IPS-18c (cell line): ENCODE measurements at regions not wholly inside any gene's neighbourhood (a gene's known extent, or its start where the extent isn't known, plus 50 kb on each side); places are given as distances from the start of the nearest gene placed in this dataset.
"Not testable (repeated sequence)": the region's sequence is repeated elsewhere in the genome, so short reads cannot be mapped to it uniquely, and the experiment has no call there.

ENCODE experiments used
- H3K4me3 ChIP-seq: 2 replicates; pipeline ENCODE4 v1.7.0; 2013; ENCODE audit warnings: low read depth, mild to moderate bottlenecking, low read length, moderate library complexity; ENCODE audit not compliant: insufficient read depth
- H3K9me3 ChIP-seq: one replicate; pipeline ENCODE4 v1.6.1; 2013; ENCODE audit warnings: mild to moderate bottlenecking, low read length, moderate library complexity; ENCODE audit not compliant: control insufficient read depth, insufficient read depth

DNA sequence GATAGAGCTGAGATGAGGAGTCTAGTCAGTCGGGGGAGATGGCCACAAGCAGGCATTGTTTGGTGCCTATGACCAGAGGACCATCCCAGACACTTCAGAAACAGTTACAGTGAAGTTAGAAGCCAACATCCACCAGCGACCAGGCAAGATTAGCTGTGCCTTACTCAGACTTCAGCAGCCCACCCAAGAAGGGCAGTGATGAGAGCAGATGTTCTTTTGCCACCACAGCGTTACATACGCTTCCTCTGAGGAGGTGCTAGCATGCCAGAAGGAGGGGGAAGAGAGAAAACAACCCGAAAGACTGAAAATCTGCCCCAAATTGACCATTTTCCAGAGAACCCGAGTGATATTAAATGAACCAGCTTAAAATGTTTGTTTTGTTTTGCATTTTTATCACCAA is 186.8 kb downstream of the PRL start:
- H3K4me3 ChIP-seq = no peak overlapping the region
- no peaks in the 10 kb centered on the region for H3K9me3 ChIP-seq

DNA sequence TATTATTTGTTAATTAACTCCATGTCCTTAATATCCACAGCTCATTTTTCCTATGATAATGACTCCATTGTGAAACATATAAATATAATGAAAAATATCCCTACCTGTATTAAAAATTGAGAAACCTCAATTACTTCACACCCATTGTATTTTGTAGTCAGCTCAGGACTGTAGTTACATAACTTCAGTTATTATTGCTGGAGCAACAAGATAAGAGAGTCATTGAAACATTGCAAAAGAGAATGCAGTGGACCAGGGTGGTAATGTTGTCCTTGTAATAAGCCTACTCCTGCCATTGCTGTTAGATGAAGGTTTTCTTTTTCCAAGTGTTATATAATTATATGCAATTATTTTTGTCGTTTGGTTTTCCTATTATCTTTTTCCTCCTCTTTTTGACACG is 184.4 kb downstream of the PRL start:
- H3K4me3 ChIP-seq = no peak overlapping the region
- H3K9me3 ChIP-seq = no peaks in the 10 kb centered on the region

GRCh38 chr6:22113026-22113766 is 183.6 kb downstream of the PRL start:
- no peaks in the 10 kb centered on the region for H3K9me3 ChIP-seq
- H3K4me3 ChIP-seq = no peak overlapping the region

- H3K4me3 ChIP-seq = no peak overlapping the region
- no peaks in the 10 kb centered on the region for H3K9me3 ChIP-seq
Observed at GRCh38 chr6:22115559-22115958, 181.3 kb downstream of the PRL start.

- H3K4me3 ChIP-seq = no peak overlapping the region
- H3K9me3 ChIP-seq = no peaks in the 10 kb centered on the region
Observed at GRCh38 chr6:22117631-22118030, 179.2 kb downstream of the PRL start.

DNA sequence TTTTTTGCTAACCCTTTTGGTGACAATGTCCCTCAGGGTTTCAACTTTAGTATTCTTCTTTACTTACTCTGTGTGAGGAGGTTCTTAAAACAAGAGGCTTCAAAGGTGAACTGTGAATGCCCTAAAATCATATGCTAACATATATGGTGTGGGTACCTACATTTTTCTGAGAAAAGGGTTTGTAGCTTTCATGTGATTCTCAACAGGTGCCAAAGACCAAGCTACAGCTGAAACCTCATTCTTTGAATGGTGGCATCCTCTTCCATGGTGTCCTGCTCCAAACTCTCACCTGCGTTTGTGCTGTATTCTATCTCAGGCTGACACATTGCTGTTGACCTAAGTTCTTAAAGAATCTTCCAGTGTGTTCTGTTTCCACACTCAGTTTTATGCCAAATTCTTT is 177.3 kb downstream of the PRL start:
- no peaks in the 10 kb centered on the region for H3K9me3 ChIP-seq
- no peak overlapping the region for H3K4me3 ChIP-seq

DNA sequence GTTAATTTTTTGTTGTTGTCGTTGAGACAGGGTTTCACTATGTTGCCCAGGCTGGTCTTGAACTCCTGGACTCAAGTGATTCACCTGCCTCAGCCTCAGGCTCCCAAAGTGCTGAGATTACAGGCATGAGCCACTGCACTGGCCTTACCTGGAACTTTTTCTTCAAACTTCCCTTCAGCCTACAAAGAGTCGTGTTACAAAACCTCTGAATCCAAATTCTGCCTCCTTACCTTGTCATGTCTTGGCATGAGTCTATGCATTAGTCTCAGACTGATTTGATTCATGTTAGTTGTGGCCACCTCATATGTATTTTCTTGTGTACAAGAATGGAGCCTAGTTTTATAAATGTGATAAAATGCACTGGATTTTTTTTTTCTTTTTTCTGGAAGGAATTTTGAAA is 172.1 kb downstream of the PRL start:
- H3K9me3 ChIP-seq = no peaks in the 10 kb centered on the region
- no peak overlapping the region for H3K4me3 ChIP-seq

DNA sequence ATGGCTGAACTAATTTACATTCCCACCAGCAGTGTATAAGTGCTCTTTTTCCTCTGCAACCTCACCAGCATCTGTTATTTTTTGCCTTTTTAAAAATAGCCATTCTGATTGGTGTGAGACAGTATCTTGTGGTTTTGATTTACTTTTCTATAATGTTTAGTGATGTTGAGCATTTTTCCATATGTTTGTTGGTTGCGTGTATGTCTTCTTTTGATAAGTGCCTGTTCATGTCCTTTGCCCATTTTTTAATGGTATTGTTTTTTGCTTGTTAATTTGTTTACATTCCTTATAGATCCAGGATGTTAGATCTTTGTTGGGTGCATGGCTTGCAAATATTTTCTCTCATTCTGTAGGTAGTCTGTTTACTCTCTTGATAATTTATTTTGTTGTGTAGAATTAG is 169.9 kb downstream of the PRL start:
- Histone ChIP-seq H3K9me3 (no peaks in the 10 kb centered on the region), H3K4me3 (no peak overlapping the region)

DNA sequence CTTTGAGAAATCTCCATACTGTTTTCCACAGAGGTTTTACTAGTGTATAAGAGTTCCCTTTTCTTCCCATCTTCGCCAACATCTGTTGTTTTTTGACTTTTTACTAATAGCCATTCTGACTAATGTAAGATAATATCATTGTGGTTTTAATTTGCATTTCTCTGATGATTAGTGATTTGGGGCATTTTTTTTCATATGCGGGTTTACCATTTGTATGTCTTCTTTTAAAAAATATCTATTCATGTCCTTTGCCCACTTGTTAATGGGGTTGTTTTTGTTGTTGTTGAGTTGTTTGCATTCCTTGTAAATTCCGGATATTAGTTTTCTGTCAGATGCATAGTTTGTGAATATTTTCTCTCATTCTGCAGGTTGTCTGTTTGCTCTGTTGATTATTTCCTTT is 167.1 kb downstream of the PRL start:
- Histone ChIP-seq H3K9me3 (no peaks in the 10 kb centered on the region), H3K4me3 (no peak overlapping the region)

GRCh38 chr6:22132656-22133055 is 164.2 kb downstream of the PRL start:
- Histone ChIP-seq H3K9me3 (no peaks in the 10 kb centered on the region), H3K4me3 (no peak overlapping the region)

DNA sequence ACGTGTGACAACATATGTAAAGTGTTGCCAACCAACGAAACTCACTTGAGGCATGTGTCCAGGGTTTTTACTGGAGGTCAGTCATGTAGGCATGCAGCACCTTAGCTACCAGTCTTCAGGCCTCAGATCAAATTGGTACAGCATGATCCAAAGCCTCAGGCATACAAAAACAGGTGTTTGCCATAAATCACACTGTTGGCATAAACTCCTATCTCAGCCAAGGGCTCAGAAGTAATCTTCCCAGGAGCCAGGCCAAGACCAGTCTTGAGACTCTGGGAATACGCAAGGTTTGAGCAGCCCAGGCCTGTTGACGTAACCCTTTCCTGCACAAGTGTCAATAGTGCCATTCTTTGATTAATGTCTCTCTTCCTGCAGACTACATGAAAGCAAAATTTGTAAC is 163.5 kb downstream of the PRL start:
- H3K9me3 ChIP-seq = no peaks in the 10 kb centered on the region
- no peak overlapping the region for H3K4me3 ChIP-seq

DNA sequence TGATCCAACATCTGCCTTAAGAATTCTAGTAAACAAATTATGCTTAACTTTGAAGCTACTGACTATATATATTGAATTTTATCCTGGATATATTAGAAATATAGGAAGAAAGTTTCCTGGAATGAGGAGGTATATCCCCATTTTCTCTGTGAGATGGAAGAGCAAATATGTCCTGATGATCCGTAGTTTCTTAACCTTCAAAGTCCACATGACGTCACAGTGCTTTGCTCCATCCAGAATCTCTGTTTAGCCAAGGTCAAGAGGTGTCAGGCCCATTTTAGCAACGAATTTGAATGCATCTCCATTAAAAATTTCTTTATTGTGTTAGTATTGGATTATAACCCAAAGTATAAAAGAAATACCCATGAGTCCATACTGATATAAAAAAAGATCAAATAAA is 162.5 kb downstream of the PRL start:
- Histone ChIP-seq H3K9me3 (no peaks in the 10 kb centered on the region), H3K4me3 (no peak overlapping the region)

DNA sequence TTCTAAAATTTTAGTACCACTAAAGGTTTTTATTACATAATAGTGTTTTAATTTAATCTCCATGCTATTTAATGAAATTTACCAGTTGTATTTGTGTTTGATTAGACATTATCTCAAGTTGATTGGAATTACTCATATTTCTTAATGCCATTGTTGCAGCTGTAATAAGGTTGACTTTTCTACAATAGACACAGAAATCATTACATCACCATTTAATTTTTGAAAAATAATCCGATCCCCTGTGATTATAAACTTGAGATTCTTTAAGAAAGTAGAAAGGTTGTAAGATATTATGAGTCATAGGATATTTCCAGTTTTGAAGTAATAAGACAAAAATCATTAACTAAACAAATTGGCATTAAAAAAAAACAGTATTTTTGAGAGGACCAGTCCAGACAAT is 161.4 kb downstream of the PRL start:
- no peaks in the 10 kb centered on the region for H3K9me3 ChIP-seq
- no peak overlapping the region for H3K4me3 ChIP-seq

DNA sequence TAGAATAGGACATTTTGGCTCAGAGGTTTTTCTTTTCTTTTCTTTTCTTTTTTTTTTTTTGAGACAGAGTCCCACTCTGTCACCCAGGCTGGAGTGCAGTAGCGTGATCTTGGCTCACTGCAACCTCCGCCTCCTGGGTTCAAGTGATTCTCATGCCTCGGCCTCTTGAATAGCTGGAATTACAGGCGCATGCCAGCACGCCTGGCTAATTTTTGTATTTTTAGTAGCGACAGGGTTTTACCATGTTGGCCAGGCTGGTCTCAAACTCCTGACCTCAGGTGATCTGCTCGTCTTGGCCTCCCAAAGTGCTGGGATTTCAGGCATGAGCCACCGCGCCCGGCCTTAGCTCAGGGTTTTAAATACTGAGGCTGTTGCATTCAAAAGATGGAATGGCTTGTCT is 156.1 kb downstream of the PRL start:
- not testable (repeated sequence) for H3K9me3 ChIP-seq, H3K4me3 ChIP-seq

DNA sequence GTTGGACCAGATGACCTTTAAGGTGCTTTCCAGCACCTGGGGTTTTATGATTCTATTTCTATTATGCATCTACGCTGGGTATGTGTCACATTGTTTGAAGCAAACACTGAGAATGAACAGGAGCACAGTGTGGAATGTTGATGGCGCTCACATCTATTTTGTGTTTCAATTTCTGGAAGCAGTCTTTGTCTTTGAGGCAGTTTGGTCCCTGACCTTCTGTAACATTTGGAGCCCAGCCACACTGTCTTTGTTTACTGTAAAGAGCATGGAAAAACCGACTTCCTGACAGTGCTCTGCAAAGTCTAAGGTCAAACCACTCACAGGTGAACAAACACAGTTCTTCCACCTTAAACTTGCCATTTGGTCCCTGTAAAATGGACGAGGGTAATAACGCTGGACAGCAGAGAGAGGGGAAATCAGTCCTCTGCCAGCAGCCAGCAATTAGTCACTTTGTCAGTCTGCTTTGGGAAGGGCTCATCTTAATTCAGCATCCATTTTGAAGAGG is 155.5 kb downstream of the PRL start:
- no peak overlapping the region for H3K4me3 ChIP-seq
- no peaks in the 10 kb centered on the region for H3K9me3 ChIP-seq

DNA sequence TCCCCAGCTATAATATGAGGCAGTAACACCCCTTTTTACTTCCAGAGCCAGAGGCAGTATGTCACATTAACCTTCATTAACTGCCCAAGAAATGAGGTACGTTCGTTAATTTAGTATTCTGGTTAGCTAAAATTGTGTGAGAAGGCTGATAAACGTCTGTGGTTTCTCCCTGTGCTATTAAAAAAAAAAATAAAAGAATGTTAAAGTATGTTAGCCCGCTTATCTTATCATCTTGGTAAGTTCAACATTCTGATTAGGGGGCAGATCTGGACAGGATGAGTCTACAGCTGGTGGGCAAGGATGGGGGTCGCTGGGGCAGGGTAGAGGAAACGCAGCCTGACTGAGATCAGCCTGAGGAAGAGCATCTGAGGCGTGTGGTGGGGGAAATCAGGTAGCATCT is 154.0 kb downstream of the PRL start:
- Histone ChIP-seq H3K9me3 (no peaks in the 10 kb centered on the region), H3K4me3 (no peak overlapping the region)

- Histone ChIP-seq H3K9me3 (no peaks in the 10 kb centered on the region), H3K4me3 (no peak overlapping the region)
Observed at GRCh38 chr6:22145376-22145775, 151.5 kb downstream of the PRL start.

DNA sequence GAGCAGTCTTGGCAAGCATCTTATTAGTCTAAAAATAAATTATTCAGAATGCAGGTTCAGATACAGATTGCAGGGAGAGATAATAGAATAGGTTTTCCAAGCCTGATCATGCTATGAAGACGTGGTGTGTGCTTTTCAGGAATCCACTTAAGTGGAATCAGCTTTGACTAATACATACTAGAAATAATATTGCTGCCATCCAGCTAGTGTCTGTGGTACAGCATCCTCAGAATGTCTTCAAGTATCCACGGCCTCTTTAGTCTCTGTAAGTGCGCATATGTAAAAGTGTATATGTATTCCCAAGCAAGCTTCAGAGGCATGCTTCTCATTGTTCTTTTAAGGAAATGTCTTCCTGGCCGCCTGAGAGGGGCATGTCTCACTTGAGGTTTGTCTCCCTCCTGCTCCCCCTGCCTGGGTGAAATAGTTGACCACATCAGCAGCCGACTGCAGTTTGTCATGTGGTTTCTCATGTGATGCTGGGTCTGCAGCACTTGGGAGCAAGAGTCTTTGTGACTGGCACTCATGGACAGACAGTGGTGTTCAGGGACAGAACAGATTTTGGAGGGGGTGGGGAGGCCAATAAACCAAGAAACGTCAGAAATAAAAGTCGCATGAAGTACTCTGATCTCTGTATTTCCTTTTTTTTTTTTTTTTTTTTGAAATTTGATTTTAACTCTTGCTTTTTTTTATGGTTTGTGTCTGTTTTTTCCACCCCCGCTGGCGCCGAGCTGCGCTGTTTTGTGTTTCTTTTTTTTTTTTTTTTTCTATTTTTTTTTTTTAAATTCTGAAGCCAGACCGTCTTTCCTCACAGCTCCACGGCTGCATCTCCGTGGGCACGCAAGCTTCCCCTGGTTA is 150.8 kb downstream of the PRL start:
- Histone ChIP-seq H3K9me3 (no peaks in the 10 kb centered on the region), H3K4me3 (no peak overlapping the region)

- H3K4me3 ChIP-seq = no peak overlapping the region
- no peaks in the 10 kb centered on the region for H3K9me3 ChIP-seq
Observed at GRCh38 chr6:22146678-22146930, 150.2 kb downstream of the PRL start.
